Right lobe of liver (tissue), 4 donors: ENCODE measurements at regions not wholly inside any gene's neighbourhood (a gene's known extent, or its start where the extent isn't known, plus 50 kb on each side); places are given as distances from the start of the nearest gene placed in this dataset.

ENCODE experiments used
- POLR2A ChIP-seq: fragments of 450-650 bp; IDR thresholded peaks from one replicate; pipeline ENCODE4 v1.6.1; 2017; ENCODE audit warnings: antibody characterized with exemption, mild to moderate bottlenecking
- TF ChIP-seq, protein P1 (sequence below), 4 donors: fragments of 200-600 bp in 3 of 4; fragments of 450-650 bp in 1 of 4; IDR thresholded peaks; one replicate each; pipeline versions ENCODE4 v1.5.1 to v1.8.0; 2016 to 2022; ENCODE audit warnings: antibody characterized with exemption in 4 of 4, mild to moderate bottlenecking in 2 of 4
- donor health status: DM: no; HTN: no; CAD: no.
- donor health status: DM: no; HTN: no; CAD: no.
- donor health status: DM: no; HTN: yes; CAD: no.

DNA sequence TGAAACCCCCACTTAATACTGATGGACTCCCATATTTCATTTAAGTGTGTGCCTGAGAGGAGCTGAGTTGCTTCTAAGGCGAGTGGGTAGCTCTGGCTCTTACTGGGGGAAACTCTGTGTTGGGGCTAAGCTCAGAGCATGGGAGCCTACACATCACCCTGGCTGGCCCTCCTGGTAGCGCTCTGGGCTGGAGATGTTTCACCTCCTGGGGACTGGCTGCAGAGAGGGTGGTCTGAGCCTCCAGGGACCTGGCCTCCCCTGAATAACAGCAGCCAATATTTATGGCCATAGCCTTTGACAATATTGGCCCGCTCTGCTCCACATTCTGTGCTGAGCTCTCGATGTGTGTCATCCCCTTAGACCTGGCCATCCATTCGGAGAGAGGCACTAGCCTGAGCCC lies 316.5 kb downstream of the ZNF536 start:
- no peak for TF ChIP-seq POLR2A
- TF ChIP-seq, protein P1, sequence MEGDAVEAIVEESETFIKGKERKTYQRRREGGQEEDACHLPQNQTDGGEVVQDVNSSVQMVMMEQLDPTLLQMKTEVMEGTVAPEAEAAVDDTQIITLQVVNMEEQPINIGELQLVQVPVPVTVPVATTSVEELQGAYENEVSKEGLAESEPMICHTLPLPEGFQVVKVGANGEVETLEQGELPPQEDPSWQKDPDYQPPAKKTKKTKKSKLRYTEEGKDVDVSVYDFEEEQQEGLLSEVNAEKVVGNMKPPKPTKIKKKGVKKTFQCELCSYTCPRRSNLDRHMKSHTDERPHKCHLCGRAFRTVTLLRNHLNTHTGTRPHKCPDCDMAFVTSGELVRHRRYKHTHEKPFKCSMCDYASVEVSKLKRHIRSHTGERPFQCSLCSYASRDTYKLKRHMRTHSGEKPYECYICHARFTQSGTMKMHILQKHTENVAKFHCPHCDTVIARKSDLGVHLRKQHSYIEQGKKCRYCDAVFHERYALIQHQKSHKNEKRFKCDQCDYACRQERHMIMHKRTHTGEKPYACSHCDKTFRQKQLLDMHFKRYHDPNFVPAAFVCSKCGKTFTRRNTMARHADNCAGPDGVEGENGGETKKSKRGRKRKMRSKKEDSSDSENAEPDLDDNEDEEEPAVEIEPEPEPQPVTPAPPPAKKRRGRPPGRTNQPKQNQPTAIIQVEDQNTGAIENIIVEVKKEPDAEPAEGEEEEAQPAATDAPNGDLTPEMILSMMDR (IDR thresholded peaks at IDR 0.05): no peak
